ENCODE measurements at regions not wholly inside any gene's neighbourhood (a gene's known extent, or its start where the extent isn't known, plus 50 kb on each side); places are given as distances from the start of the nearest gene placed in this dataset.

- Histone ChIP-seq H3K4me1 (no peaks in the 10 kb centered on the region), H3K4me3 (no peak overlapping the region), H3K27me3 (replicated peaks in 1 of 7) (no peaks in the 10 kb centered on the region), H3K27ac (no peak overlapping the region), H3K9me3 (no peaks in the 10 kb centered on the region), H3K36me3 (no peaks in the 10 kb centered on the region)
- WGBS, 5 donors = 71 to 86% (median 84%) methylated on average over 4 of the region's 4 CpGs
- intact Hi-C loops (cut with DNase I; ENCODE audit: low total_unique reads) = no loop called here
- DNase-seq = no peak
- no peak for TF ChIP-seq POLR2AphosphoS5 (IDR thresholded peaks at IDR 0.05)
- no peak for TF ChIP-seq POLR2A (IDR thresholded peaks at IDR 0.05)
- no peak for TF ChIP-seq CTCF (IDR thresholded peaks at IDR 0.05 in 8 of 11, conservative IDR thresholded peaks at IDR 0.05 in 3 of 11)
These were observed 239.8 kb upstream of the ARHGAP20 start for GRCh38 chr11:110951950-110952503.

GRCh38 chr11:110951037-110951949 is 239.1 kb upstream of the ARHGAP20 start:
- Histone ChIP-seq H3K4me1 (no peaks in the 10 kb centered on the region), H3K36me3 (no peaks in the 10 kb centered on the region), H3K27ac (no peak overlapping the region), H3K4me3 (no peak overlapping the region), H3K27me3 (replicated peaks in 1 of 7) (no peaks in the 10 kb centered on the region), H3K9me3 (no peaks in the 10 kb centered on the region)
- intact Hi-C loops (cut with DNase I; ENCODE audit: low total_unique reads) = no loop called here
- no peak for TF ChIP-seq POLR2AphosphoS5 (IDR thresholded peaks at IDR 0.05)
- DNase-seq = no peak
- 70 to 83% (median 76%) methylated on average over 5 of the region's 5 CpGs for WGBS, 5 donors

- TF ChIP-seq POLR2A (IDR thresholded peaks at IDR 0.05) (no peak), CTCF (IDR thresholded peaks at IDR 0.05 in 8 of 11, conservative IDR thresholded peaks at IDR 0.05 in 3 of 11) (no peak), POLR2AphosphoS5 (IDR thresholded peaks at IDR 0.05) (no peak)
- Histone ChIP-seq H3K36me3 (no peaks in the 10 kb centered on the region), H3K27ac (no peak overlapping the region), H3K4me3 (no peak overlapping the region), H3K27me3 (replicated peaks in 1 of 7) (no peaks in the 10 kb centered on the region), H3K9me3 (no peaks in the 10 kb centered on the region), H3K4me1 (no peaks in the 10 kb centered on the region)
- intact Hi-C loops (cut with DNase I; ENCODE audit: low total_unique reads) = no loop called here
- no peak for DNase-seq
- 89 to 98% (median 90%) methylated on average over 3 of the region's 3 CpGs for WGBS, 5 donors
These were observed 235.9 kb upstream of the ARHGAP20 start for GRCh38 chr11:110948112-110948511.

GRCh38 chr11:110947096-110947495 is 234.9 kb upstream of the ARHGAP20 start:
- WGBS, 5 donors = 75 to 83% (median 79%) methylated on average over 3 of the region's 3 CpGs
- no peak overlapping the region for H3K27ac ChIP-seq

More at GRCh38 chr11:110947096-110947495, 234.9 kb upstream of the ARHGAP20 start:
- Histone ChIP-seq H3K4me3 (no peak overlapping the region), H3K4me1 (no peaks in the 10 kb centered on the region), H3K36me3 (no peaks in the 10 kb centered on the region), H3K27me3 (replicated peaks in 1 of 7) (no peaks in the 10 kb centered on the region), H3K9me3 (no peaks in the 10 kb centered on the region)
- no peak for TF ChIP-seq POLR2A (IDR thresholded peaks at IDR 0.05)
- TF ChIP-seq POLR2AphosphoS5 (IDR thresholded peaks at IDR 0.05) = no peak
- TF ChIP-seq CTCF (IDR thresholded peaks at IDR 0.05 in 8 of 11, conservative IDR thresholded peaks at IDR 0.05 in 3 of 11) = no peak
- DNase-seq = no peak
- intact Hi-C loops (cut with DNase I; ENCODE audit: low total_unique reads) = no loop called here

Data from spleen (tissue), 11 donors.